Stimulated activated CD4-positive, alpha-beta T cell treated with anti-CD3 and anti-CD28 coated beads, Interleukin-1b, Interleukin-23, amount 100 ng/mL, for 1 hour (primary cell): ENCODE measurements at regions not wholly inside any gene's neighbourhood (a gene's known extent, or its start where the extent isn't known, plus 50 kb on each side); places are given as distances from the start of the nearest gene placed in this dataset.
"Not testable (repeated sequence)": the region's sequence is repeated elsewhere in the genome, so short reads cannot be mapped to it uniquely, and the experiment has no call there.

ENCODE experiments used
- DNase-seq, 2 donors: peaks; one replicate each; pipeline ENCODE4 v3.0.0-alpha.2; 2020; ENCODE audit warnings: low read depth in 2 of 2

- no peak for DNase-seq
These were observed 592.3 kb downstream of the MAT2B start for GRCh38 chr5:164097749-164098148.

- no peak for DNase-seq
These were observed 593.1 kb downstream of the MAT2B start for GRCh38 chr5:164098531-164098930.

- no peak for DNase-seq
These were observed 593.6 kb downstream of the MAT2B start for GRCh38 chr5:164098979-164099378.

GRCh38 chr5:164115420-164115819 is 610.0 kb downstream of the MAT2B start:
- no peak for DNase-seq

GRCh38 chr5:164119806-164120447 is 614.5 kb downstream of the MAT2B start:
- no peak for DNase-seq

GRCh38 chr5:164127527-164127926 is 622.1 kb downstream of the MAT2B start:
- DNase-seq = no peak

- no peak for DNase-seq
These were observed 626.9 kb downstream of the MAT2B start for GRCh38 chr5:164132358-164132757.

GRCh38 chr5:164137095-164137494 is 631.7 kb downstream of the MAT2B start:
- no peak for DNase-seq

GRCh38 chr5:164139423-164139822 is 634.0 kb downstream of the MAT2B start:
- no peak for DNase-seq

GRCh38 chr5:164145458-164145857 is 640.0 kb downstream of the MAT2B start:
- no peak for DNase-seq

- DNase-seq = no peak
These were observed 640.8 kb downstream of the MAT2B start for GRCh38 chr5:164146223-164146622.

- no peak for DNase-seq
These were observed 642.9 kb downstream of the MAT2B start for GRCh38 chr5:164148292-164148691.

GRCh38 chr5:164152539-164152938 is 647.1 kb downstream of the MAT2B start:
- DNase-seq = not testable (repeated sequence)

GRCh38 chr5:164153469-164154172 is 648.2 kb downstream of the MAT2B start:
- no peak for DNase-seq

GRCh38 chr5:164170814-164171213 is 665.4 kb downstream of the MAT2B start:
- DNase-seq = no peak

- DNase-seq = no peak
These were observed 669.7 kb downstream of the MAT2B start for GRCh38 chr5:164175083-164175482.

- DNase-seq = no peak
These were observed 674.0 kb downstream of the MAT2B start for GRCh38 chr5:164179406-164179805.

GRCh38 chr5:164181604-164182003 is 676.2 kb downstream of the MAT2B start:
- no peak for DNase-seq

GRCh38 chr5:164184158-164184557 is 678.7 kb downstream of the MAT2B start:
- no peak for DNase-seq

GRCh38 chr5:164185000-164185399 is 679.6 kb downstream of the MAT2B start:
- DNase-seq = no peak

GRCh38 chr5:164186550-164186949 is 681.1 kb downstream of the MAT2B start:
- DNase-seq = no peak

- DNase-seq = no peak
These were observed 682.4 kb downstream of the MAT2B start for GRCh38 chr5:164187785-164188184.

- no peak for DNase-seq
These were observed 683.3 kb downstream of the MAT2B start for GRCh38 chr5:164188733-164189148.

- no peak for DNase-seq
These were observed 685.8 kb downstream of the MAT2B start for GRCh38 chr5:164191240-164191639.
